SK-MEL-5 (cell line): ENCODE measurements at regions not wholly inside any gene's neighbourhood (a gene's known extent, or its start where the extent isn't known, plus 50 kb on each side); places are given as distances from the start of the nearest gene placed in this dataset.
A peak's percentile ranks its signal among the peaks of the same experiment; 100 is the strongest.
"Not testable (repeated sequence)": the region's sequence is repeated elsewhere in the genome, so short reads cannot be mapped to it uniquely, and the experiment has no call there.

Source experiments
- DNase-seq: peaks from one replicate; pipeline ENCODE4 v3.0.0-alpha.2; 2016; ENCODE audit warnings: low read depth, low spot score
- in situ Hi-C: cut with HindIII; loops from 2 replicates; pipeline ENCODE4 v1.10.0; 2016; ENCODE audit warnings: low sequenced_read_pairs, high pct_unique_total_duplicates, low pct_unique_long_range_greater_than_20kb

DNA sequence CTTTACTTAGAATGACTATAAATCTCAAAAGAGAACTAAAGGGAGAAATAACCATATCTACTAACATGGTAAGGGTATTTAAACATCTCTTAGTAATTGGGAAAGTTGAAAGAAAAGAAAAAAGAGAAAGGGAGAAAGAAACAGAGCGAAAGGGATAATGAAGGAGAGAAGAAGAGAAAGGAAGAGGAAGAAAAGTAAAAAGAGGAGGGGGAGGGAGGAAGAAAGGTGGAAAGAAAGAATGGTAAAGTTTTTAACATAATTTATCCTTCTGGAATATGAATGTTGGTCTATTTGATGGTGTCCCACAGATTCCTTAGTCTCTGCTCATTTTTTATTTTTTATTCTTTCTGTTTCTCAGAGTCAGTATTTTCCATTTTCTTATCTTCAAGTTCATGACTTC is 202.7 kb downstream of the ZNF92 start:
- in situ Hi-C loops = not testable (repeated sequence)

DNA sequence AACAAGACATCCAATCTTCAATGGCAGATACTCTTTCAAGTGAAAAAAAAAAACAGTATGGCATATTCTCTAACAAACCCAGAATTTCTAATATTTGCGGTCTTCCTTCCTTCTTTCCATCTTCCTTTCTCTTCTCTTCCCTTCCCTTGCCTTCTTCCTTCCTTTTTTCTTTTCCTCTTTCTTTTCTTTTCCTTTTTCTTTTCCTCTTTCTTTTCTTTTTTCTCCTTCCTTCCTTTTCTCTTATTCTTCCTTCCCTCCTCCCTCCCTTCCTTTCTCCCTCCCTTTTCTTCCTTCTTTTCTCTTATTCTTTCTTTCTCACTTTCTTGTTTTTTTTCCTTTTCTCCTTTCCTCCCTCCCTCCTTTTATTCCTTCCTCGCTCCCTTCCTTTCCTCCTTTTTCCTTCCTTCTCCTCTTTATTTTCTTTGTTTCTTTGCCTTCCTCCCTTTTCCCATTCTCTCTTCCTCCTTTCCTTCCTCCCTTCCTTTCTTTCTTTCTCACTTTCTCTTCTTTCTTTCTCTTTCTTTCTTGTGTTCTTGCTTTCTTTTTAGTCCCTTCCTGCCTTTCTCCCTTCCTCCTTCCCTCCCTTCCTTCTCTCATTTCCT is 209.0 kb downstream of the ZNF92 start:
- DNase-seq, in situ Hi-C loops: not testable (repeated sequence)

More for the DNA sequence above, 202.7 kb downstream of the ZNF92 start:
- not testable (repeated sequence) for DNase-seq

DNA sequence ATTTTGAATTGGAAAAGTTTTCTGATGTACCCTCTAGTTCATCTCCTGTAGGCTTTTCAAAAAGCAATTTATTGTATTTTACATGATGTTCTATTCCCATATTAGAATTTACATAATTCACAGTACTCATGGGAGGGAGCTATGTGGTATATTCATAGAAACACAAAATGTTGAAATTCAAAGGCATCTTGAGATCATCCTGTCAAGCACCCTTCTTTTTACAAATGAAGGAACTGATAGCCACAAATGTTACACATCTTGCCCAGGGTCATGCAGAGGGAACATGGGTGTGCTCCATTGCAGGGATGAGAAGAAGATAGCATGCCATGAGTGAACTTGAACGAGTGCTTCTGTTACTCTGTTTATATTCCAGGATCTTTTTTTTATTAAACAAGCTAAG is 228.8 kb downstream of the ZNF92 start:
- DNase-seq, in situ Hi-C loops: not testable (repeated sequence)

DNA sequence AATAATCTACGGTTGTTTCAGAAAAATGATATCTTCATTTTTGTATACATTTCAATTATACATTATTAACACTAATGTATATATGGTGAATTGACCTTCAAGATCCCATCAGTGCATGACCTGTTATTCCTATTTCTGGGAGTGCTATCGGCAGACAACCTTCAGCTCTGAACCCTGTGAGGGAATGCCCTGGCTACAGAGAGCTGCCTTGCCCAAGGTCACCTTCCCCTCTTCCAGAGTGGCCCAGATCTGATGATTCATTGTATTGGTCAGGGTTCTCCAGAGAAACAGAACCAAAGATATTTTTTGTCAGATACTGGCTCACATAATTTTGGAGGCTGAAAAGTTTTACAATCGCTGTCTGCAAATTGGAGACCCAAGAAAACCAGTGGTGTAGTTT is 235.5 kb downstream of the ZNF92 start:
- in situ Hi-C loops = no loop called here
- DNase-seq = no peak

DNA sequence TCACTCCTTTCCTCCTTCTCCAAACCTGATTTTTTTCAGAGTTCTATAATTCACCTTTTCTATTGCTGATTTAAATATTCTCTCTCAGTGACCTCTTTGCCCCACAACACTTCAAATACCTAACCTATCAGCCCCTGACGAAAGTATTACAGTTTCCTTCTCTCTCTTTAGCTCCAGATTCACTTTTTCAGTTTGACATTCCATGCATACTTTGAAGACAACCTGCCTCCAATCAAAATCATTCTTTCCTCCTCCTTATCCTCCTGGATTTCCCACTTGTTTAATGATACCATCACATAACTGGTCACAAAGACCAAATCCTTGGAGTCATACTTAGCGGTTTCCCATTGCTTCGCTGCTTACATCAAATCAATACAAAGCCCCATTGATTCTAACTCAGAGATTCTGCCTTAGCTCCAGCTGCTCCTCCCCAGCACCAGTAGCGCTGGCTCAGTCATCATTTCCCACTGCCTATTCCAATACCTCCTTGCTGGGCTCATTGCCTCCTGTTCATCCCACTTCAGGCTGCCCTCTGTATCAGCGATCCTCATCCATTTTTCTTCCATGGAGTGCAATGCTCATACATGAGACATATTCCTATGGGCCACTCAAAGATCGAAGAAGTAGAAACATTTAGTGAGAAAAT is 240.1 kb downstream of the ZNF92 start:
- in situ Hi-C loops = not testable (repeated sequence)
- peak; percentile 16 for DNase-seq

DNA sequence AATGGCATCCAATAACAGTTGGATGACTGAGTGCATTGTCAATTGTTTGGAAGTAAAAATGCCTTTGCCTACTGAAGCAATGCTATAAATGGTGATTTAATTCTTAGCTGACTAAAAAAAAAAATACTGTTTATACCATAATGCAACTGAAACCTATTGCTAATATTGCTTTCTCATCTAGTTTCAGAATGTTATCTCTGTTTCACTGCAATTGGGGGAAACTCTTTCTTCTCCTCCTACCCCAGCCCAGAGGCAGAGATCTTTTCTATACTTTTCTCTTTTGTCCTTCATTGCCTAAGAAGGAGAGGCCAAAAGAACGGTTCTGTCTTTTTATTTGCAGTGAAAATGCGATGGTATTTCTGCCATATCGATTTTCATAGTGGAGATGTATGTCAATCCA is 242.5 kb downstream of the ZNF92 start:
- in situ Hi-C loops = not testable (repeated sequence)

DNA sequence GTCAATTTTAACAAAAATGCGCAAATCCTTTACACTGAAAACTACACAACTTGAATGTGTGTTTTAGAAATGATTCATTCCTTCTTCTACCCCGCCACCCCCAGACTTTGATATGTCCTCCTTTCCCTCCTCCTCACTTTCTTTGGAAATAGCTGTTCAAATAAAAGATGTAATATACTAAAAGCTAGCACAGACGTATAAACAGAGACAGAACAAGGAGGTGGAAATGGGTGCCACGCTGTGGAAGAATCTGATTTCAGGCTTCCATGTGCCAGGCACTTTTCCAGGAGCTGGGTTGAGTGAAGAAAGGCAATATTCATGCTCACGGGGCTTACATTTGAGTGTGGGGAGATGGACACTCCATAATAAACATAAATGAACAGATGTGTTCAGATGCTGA is 246.6 kb downstream of the ZNF92 start:
- DNase-seq, in situ Hi-C loops: not testable (repeated sequence)

More for the DNA sequence above, 242.5 kb downstream of the ZNF92 start:
- DNase-seq = not testable (repeated sequence)

DNA sequence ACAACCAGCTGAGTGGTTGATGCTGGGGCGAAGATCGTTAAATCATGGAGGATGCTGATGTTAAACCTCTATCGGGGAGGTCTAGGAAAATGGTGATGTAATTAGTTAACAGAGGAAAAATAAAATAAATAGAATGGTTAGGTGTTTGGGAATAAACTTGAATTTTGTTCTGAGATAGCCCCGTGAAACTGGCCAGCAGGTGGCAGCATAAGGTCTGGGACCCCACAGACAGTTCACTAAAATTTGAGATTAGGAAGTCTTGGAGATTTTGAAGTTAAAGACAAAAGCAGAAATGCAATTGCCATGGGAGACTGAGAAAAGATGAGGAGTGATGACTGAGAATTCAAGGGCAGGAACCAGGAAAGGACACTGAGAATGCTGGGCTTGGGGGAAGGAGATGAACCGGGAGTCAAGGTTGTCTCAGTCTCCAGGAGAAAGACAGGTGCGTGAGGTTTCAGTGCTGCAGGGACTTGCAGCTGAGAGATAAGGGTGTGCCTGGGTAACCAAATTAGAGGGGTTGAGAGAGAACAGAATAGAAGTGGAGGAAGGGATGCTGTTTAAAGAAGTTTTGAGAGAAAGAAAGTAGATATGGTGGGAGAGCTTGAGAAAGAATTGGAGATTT is 248.0 kb downstream of the ZNF92 start:
- peak; percentile 34 for DNase-seq
- in situ Hi-C loops = not testable (repeated sequence)

DNA sequence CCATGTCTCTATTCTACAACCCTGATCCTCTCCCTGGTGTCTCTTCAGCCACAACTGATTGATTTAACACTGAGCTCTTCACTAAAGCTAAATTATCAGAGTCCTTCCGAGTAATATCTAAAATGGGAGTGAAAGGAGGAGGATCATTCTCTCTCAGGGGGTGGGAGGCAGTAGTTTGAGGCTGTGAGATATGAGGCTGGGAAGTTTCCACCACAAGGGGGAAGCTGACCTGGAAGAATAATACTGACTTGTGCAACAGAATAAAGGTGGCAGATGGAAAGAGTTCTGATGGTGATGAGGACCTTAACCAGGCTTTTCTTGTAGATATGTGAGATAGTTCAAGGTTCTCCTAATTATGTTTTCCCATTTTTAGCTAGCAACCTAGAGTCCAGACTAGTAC is 241.6 kb upstream of the VKORC1L1 start:
- DNase-seq, in situ Hi-C loops: not testable (repeated sequence)

DNA sequence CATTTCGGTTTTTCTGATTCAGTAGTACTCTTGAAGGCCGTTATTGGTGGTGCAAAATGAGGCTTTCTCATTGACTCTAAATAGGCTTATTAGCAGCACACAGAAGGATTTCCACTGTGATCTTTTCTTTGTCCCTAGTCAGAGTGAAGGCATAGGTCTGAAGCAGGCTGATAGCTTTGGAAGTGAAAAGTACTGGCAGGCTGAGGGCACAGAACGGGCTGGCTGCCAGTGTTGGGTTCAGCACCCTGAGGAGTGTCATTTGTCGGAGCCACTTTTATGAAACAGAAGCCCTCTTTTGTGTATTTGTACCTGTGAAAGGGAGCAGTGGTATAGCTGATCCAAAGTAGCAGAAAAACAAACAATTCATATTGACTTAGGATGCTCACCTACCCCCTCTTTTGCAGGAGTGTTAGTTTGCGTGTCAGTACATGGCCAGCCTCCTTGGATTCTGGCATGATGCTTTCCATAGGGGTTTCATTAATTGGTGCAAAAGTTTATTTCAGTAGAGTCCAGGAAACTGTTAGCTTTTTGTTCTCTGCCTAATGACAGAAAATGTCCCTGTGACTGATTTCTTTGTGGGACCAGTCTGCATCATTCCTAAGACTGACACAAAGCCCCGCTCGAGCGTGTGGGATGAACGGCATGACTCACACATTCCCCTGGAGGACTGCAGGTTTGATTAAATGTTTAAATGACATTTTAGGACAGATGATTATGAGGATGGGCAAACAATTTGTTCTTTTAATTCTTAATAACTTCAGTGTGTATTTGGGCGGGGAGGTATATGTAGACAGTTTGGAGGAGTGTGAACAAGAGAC is 239.1 kb upstream of the VKORC1L1 start:
- in situ Hi-C loops, DNase-seq: not testable (repeated sequence)

DNA sequence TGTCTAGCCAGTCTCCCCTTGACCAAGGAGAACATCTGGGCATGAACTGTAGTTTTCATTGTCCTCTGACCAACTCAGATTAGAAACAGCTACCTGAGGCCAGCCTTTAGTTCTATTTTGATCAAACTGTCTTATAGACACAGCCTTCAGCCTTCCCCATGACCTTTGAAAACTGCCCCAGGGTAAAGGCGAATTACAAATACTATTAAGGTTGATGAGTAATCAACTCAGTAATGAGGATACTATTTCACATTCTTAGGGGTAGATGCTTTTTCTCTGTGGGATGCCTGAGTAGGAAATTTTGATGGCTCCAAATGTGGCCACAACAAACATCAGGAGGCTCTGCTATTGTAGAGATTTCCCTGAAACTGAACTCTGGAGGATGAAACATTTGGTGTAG is 234.0 kb upstream of the VKORC1L1 start:
- in situ Hi-C loops, DNase-seq: not testable (repeated sequence)

DNA sequence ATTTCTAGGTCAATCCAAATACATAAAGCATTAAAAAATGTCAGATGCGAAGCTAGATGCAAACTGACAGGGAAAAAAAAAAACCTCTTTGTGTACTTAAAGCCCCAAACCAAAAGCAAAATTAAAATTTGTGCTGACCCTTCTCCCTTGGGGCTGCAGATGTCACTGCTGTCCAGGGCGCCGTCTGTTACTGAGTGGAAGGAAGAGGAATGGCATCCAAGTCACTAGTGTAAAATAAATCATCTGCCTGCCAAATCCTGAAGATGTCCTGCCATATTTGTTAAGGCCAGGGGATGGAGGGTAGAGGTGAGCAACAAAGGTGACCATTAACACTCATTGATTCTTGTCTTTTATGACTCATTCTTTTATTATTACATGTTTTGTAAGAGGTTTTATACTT is 233.2 kb upstream of the VKORC1L1 start:
- in situ Hi-C loops, DNase-seq: not testable (repeated sequence)

DNA sequence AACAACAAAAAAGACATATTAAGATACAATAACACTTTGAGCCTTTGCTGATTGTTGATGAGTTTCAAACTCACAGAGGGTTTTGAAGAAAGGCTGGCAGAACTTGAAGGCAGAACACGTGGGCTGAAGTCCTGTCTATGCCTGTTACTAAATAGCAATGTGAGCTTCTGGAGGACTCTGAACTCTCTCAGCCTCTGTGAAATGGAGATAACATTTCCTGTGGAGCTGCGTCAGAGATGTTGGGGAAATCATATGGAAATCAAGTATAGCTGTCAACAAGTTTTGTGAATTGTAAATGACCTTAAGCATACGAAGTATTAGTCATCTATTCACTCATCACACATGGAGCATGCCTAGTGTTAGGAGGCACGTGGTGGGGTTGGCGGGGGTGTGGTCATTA is 229.4 kb upstream of the VKORC1L1 start:
- in situ Hi-C loops, DNase-seq: not testable (repeated sequence)

DNA sequence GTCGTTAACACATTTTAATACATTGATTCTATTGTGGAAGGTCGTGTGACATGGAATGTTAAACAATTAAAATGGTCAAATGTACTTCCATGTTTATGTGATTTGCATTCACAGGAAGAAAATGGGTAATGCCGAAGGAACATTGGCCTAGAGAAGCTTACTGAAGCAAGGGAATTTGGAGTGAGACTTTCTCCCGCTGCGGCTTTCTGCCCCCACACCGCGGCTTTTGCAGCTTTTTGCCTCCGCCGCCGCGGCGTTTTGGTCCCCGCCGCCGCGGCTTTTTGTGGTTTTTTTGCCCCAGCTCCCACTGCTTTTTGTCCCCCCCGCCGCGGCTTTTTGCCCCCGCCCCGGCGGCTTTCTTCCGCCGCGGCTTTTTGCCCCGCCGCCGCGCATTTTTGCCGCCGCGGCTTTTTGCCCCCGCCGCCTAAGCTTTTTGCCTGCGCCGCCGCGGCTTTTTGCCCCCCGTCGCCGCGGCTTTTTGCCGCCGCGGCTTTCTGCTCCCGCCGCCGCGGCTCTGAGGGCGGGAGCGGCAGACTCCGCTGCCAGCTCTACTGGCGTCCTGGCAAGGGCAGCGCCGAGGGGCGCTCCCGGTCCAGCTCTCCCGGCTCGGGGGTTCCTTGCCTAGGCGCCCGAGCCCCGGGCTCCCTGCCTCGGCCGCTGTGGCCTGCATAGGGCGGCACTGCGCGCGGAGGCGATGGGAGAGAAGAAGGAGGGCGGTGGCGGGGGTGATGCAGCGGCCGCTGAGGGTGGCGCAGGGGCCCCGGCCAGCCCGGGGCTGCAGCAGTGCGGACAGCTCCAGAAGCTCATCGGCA is 225.5 kb upstream of the VKORC1L1 start:
- in situ Hi-C loops, DNase-seq: not testable (repeated sequence)

DNA sequence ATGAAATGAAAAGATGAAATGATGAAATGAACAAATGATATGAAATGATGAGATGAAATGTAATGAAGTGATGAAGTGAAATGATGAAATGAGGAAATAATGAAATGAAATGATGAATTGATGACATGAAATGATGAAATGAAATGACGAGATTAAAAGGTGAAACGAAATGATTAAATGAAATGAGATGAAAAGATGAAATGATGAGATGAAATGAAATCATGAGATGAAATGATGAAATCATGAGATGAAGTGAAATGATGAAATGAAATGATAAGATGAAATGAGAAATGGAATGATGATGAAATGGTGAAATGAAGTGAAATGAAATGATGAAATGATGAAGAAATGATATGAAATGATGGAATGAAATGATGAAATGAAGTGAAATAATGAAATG is 221.7 kb upstream of the VKORC1L1 start:
- in situ Hi-C loops, DNase-seq: not testable (repeated sequence)

DNA sequence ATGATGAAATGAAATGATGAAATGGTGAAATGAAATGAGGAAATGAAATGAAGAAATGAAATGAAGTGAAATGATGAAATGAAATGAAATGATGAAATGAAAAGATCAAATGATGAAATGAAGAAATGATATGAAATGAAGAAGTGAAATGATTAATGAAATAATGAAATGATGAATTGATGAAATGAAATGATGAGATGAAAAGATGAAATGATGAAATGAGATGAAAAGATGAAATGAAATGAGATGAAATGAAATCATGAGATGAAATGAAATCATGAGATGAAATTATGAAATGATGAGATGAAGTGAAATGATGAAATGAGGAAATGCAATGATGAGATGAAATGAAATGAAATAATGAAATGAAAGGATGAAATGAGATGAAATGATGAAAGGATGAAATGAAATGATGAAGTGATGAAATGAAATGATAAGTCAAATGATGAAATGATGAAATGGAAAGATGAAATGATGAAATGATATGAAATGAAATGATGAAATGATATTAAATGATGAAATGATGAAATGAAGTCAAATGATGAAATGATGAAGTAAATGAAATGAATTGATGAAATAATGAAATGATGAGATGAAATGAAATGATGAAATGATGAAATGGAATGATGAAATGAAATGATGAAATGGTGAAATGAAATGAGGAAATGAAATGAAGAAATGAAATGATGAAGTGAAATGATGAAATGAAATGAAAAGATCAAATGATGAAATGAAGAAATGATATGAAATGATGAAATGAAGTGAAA is 220.9 kb upstream of the VKORC1L1 start:
- DNase-seq, in situ Hi-C loops: not testable (repeated sequence)

DNA sequence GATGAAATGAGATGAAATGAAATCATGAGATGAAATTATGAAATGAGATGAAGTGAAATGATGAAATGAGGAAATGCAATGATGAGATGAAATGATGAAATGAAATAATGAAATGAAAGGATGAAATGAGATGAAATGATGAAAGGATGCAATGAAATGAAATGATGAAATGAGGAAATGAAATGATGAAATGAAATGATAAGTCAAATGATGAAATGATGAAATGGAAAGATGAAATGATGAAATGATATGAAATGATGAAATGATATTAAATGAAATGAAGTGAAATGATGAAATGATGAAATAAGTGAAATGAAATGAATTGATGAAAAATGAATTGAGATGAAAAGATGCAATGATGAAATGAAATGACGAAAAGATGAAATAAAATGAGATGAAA is 220.2 kb upstream of the VKORC1L1 start:
- in situ Hi-C loops, DNase-seq: not testable (repeated sequence)
